GM23338 (cell line): ENCODE measurements at regions not wholly inside any gene's neighbourhood (a gene's known extent, or its start where the extent isn't known, plus 50 kb on each side); places are given as distances from the start of the nearest gene placed in this dataset.

Source experiments
- ETS1 ChIP-seq: IDR thresholded peaks from 2 replicates; pipeline ENCODE4 v1.6.1; 2016; ENCODE audit warnings: antibody characterized with exemption
- EZH2 ChIP-seq: fragments of 200-600 bp; sonication (generic); IDR thresholded peaks from one replicate; pipeline ENCODE4 v1.8.0; 2017; ENCODE audit warnings: antibody characterized with exemption, mild to moderate bottlenecking, low read depth; ENCODE audit not compliant: unreplicated experiment
- REST ChIP-seq: IDR thresholded peaks from one replicate; pipeline ENCODE4 v1.6.1; 2018; ENCODE audit warnings: antibody characterized with exemption; ENCODE audit not compliant: unreplicated experiment
- STAT1 ChIP-seq: IDR thresholded peaks from one replicate; pipeline ENCODE4 v1.6.1; 2016; ENCODE audit warnings: antibody characterized with exemption; ENCODE audit not compliant: unreplicated experiment
- ZNF462 ChIP-seq: fragments of 250-450 bp; sonication (Bioruptor Pico); IDR thresholded peaks from 2 replicates; pipeline ENCODE4 v1.5.0; 2020; ENCODE audit warnings: mild to moderate bottlenecking, moderate library complexity

- TF ChIP-seq ZNF462 (CRISPR knock-in tag) (no peak), ETS1 (no peak), STAT1 (no peak), EZH2 (no peak), REST (no peak)
Measured at GRCh38 chr10:29896053-29896452, 163.3 kb downstream of the JCAD start (continued).
